ENCODE measurements at regions not wholly inside any gene's neighbourhood (a gene's known extent, or its start where the extent isn't known, plus 50 kb on each side); places are given as distances from the start of the nearest gene placed in this dataset.

GRCh38 chr12:43287706-43288383 is 264.2 kb downstream of the ADAMTS20 start:
- no peak for DNase-seq
- no peak overlapping the region for H3K4me3 ChIP-seq
- no peak overlapping the region for H3K27ac ChIP-seq
- H3K4me1 ChIP-seq (replicated peaks in 1 of 2): no peaks in the 10 kb centered on the region
- WGBS, 4 donors: 72 to 75% (median 74%) methylated on average over 12 of the region's 12 CpGs
- intact Hi-C loops (cut with DNase I): no loop called here
- no peaks in the 10 kb centered on the region for H3K27me3 ChIP-seq
- no peaks in the 10 kb centered on the region for H3K36me3 ChIP-seq (replicated peaks in 1 of 2)
- H3K9me3 ChIP-seq (replicated peaks in 1 of 3): no peaks in the 10 kb centered on the region
- no peak for TF ChIP-seq POLR2A (IDR thresholded peaks at IDR 0.05)
- TF ChIP-seq CTCF (IDR thresholded peaks at IDR 0.05): no peak

- Histone ChIP-seq H3K27ac (no peak overlapping the region), H3K9me3 (replicated peaks in 1 of 3) (no peaks in the 10 kb centered on the region), H3K27me3 (no peaks in the 10 kb centered on the region), H3K36me3 (replicated peaks in 1 of 2) (no peaks in the 10 kb centered on the region), H3K4me3 (no peak overlapping the region), H3K4me1 (replicated peaks in 1 of 2) (no peaks in the 10 kb centered on the region)
- WGBS, 4 donors: 85 to 100% (median 93%) methylated on average over 2 of the region's 2 CpGs
- intact Hi-C loops (cut with DNase I): no loop called here
- no peak for DNase-seq
- no peak for TF ChIP-seq CTCF (IDR thresholded peaks at IDR 0.05)
- TF ChIP-seq POLR2A (IDR thresholded peaks at IDR 0.05): no peak
Measured at GRCh38 chr12:43286986-43287385, 265.0 kb downstream of the ADAMTS20 start.

- no peak for TF ChIP-seq CTCF (IDR thresholded peaks at IDR 0.05)
- TF ChIP-seq POLR2A (IDR thresholded peaks at IDR 0.05): no peak
- Histone ChIP-seq H3K4me3 (no peak overlapping the region), H3K9me3 (replicated peaks in 1 of 3) (no peaks in the 10 kb centered on the region), H3K4me1 (replicated peaks in 1 of 2) (no peaks in the 10 kb centered on the region), H3K36me3 (replicated peaks in 1 of 2) (no peaks in the 10 kb centered on the region), H3K27ac (peak overlapping the region in 1 of 5 donors; percentile 52), H3K27me3 (no peaks in the 10 kb centered on the region)
- no peak for DNase-seq
- WGBS, 4 donors: 41 to 55% (median 46%) methylated on average over 4 of the region's 4 CpGs
- intact Hi-C loops (cut with DNase I): no loop called here
Measured at GRCh38 chr12:43285159-43285598, 266.8 kb downstream of the ADAMTS20 start.

GRCh38 chr12:43284486-43285158 is 267.4 kb downstream of the ADAMTS20 start:
- 51 to 76% (median 68%) methylated on average over 2 of the region's 2 CpGs for WGBS, 4 donors
- no peak for TF ChIP-seq POLR2A (IDR thresholded peaks at IDR 0.05)
- no peak for TF ChIP-seq CTCF (IDR thresholded peaks at IDR 0.05)
- peak overlapping the region in 1 of 5 donors; percentile 52 for H3K27ac ChIP-seq
- DNase-seq: no peak
- no peak overlapping the region for H3K4me3 ChIP-seq
- no peaks in the 10 kb centered on the region for H3K27me3 ChIP-seq
- intact Hi-C loops (cut with DNase I): no loop called here
- H3K9me3 ChIP-seq (replicated peaks in 1 of 3): no peaks in the 10 kb centered on the region
- no peaks in the 10 kb centered on the region for H3K36me3 ChIP-seq (replicated peaks in 1 of 2)
- no peaks in the 10 kb centered on the region for H3K4me1 ChIP-seq (replicated peaks in 1 of 2)

Measured in adrenal gland (tissue), 9 donors.